ENCODE measurements at regions not wholly inside any gene's neighbourhood (a gene's known extent, or its start where the extent isn't known, plus 50 kb on each side); places are given as distances from the start of the nearest gene placed in this dataset.

- TF ChIP-seq CTCF (IDR thresholded peaks at IDR 0.05) (no peak), POLR2AphosphoS5 (IDR thresholded peaks at IDR 0.05) (no peak), POLR2A (IDR thresholded peaks at IDR 0.05) (no peak)
Observed at GRCh38 chr7:23969443-23969842, 259.4 kb downstream of the STK31 start.

All from prostate gland (tissue), 2 donors.